HEK293 (cell line): ENCODE measurements at regions not wholly inside any gene's neighbourhood (a gene's known extent, or its start where the extent isn't known, plus 50 kb on each side); places are given as distances from the start of the nearest gene placed in this dataset.

Experiments
- ATF2 ChIP-seq: fragments of 450-650 bp; formaldehyde crosslinking; IDR thresholded peaks from 2 replicates; pipeline ENCODE4 v1.5.1; 2016; ENCODE audit warnings: missing biosample characterization, missing genetic modification characterization, low read depth
- BCL11B ChIP-seq: fragments of 450-650 bp; formaldehyde crosslinking; IDR thresholded peaks from 2 replicates; pipeline ENCODE4 v1.5.1; 2016; ENCODE audit warnings: low read depth, missing biosample characterization, missing genetic modification characterization
- REST ChIP-seq: fragments of 450-650 bp; formaldehyde crosslinking; IDR thresholded peaks from 2 replicates; pipeline ENCODE4 v1.5.1; 2016; ENCODE audit warnings: missing biosample characterization, missing genetic modification characterization
- SP2 ChIP-seq: fragments of 450-650 bp; formaldehyde crosslinking; IDR thresholded peaks from 2 replicates; pipeline ENCODE4 v1.5.1; 2016; ENCODE audit warnings: missing biosample characterization, missing genetic modification characterization
- WT1 ChIP-seq: fragments of 450-650 bp; formaldehyde crosslinking; IDR thresholded peaks from 2 replicates; pipeline ENCODE4 v1.5.1; 2016; ENCODE audit warnings: missing biosample characterization, missing genetic modification characterization
- YY1 ChIP-seq: fragments of 450-650 bp; formaldehyde crosslinking; IDR thresholded peaks from 2 replicates; pipeline ENCODE4 v1.5.1; 2018; ENCODE audit warnings: missing biosample characterization, missing genetic modification characterization
- ZNF274 ChIP-seq, 2 experiments: fragments of 200-500 bp in 1 of 2; fragments of 450-650 bp in 1 of 2; sonication (Bioruptor generic) in 1 of 2; formaldehyde crosslinking in 1 of 2; IDR thresholded peaks; 2 replicates each; pipeline versions ENCODE4 v1.5.1 to v1.6.1; 2014 to 2016; ENCODE audit warnings: borderline replicate concordance in 1 of 2, inconsistent platforms in 1 of 2, low read length in 1 of 2, missing biosample characterization in 1 of 2, missing genetic modification characterization in 1 of 2
- ZNF354C ChIP-seq: fragments of 450-650 bp; formaldehyde crosslinking; IDR thresholded peaks from 2 replicates; pipeline ENCODE4 v1.5.1; 2016; ENCODE audit warnings: missing biosample characterization, missing genetic modification characterization, low read depth, borderline replicate concordance
- ZNF629 ChIP-seq: fragments of 450-650 bp; formaldehyde crosslinking; IDR thresholded peaks from 2 replicates; pipeline ENCODE4 v1.5.1; 2017; ENCODE audit warnings: missing biosample characterization, missing genetic modification characterization
- ZNF843 ChIP-seq: fragments of 450-650 bp; formaldehyde crosslinking; IDR thresholded peaks from 2 replicates; pipeline ENCODE4 v1.5.1; 2016; ENCODE audit warnings: missing biosample characterization, missing genetic modification characterization
- TF ChIP-seq, protein P1 (sequence below): fragments of 450-650 bp; formaldehyde crosslinking; IDR thresholded peaks from 2 replicates; pipeline ENCODE4 v1.5.1; 2016; ENCODE audit warnings: missing biosample characterization, missing genetic modification characterization
- TF ChIP-seq, protein P2 (sequence below): sonication (generic); formaldehyde crosslinking; IDR thresholded peaks from 2 replicates; pipeline ENCODE4 v1.8.1; 2022; ENCODE audit warnings: mild to moderate bottlenecking, moderate library complexity, missing genetic modification reagents

GRCh38 chr16:85449191-85449884, 163.8 kb upstream of the GSE1 start:
- TF ChIP-seq, protein P1, sequence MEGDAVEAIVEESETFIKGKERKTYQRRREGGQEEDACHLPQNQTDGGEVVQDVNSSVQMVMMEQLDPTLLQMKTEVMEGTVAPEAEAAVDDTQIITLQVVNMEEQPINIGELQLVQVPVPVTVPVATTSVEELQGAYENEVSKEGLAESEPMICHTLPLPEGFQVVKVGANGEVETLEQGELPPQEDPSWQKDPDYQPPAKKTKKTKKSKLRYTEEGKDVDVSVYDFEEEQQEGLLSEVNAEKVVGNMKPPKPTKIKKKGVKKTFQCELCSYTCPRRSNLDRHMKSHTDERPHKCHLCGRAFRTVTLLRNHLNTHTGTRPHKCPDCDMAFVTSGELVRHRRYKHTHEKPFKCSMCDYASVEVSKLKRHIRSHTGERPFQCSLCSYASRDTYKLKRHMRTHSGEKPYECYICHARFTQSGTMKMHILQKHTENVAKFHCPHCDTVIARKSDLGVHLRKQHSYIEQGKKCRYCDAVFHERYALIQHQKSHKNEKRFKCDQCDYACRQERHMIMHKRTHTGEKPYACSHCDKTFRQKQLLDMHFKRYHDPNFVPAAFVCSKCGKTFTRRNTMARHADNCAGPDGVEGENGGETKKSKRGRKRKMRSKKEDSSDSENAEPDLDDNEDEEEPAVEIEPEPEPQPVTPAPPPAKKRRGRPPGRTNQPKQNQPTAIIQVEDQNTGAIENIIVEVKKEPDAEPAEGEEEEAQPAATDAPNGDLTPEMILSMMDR: no peak
- TF ChIP-seq ZNF843 (tag by site-specific recombination) (no peak), REST (tag by site-specific recombination) (no peak), ZNF629 (tag by site-specific recombination) (no peak), SP2 (tag by site-specific recombination) (no peak), BCL11B (no peak), ZNF274 (IDR thresholded peaks at IDR 0.05; ENCODE audit: low read length) (no peak), ZNF274 (tag by site-specific recombination; IDR thresholded peaks at IDR 0.05; ENCODE audit: borderline replicate concordance) (no peak), YY1 (tag by site-specific recombination) (no peak), ZNF354C (no peak), WT1 (no peak), ATF2 (tag by site-specific recombination) (no peak)
- TF ChIP-seq, protein P2, sequence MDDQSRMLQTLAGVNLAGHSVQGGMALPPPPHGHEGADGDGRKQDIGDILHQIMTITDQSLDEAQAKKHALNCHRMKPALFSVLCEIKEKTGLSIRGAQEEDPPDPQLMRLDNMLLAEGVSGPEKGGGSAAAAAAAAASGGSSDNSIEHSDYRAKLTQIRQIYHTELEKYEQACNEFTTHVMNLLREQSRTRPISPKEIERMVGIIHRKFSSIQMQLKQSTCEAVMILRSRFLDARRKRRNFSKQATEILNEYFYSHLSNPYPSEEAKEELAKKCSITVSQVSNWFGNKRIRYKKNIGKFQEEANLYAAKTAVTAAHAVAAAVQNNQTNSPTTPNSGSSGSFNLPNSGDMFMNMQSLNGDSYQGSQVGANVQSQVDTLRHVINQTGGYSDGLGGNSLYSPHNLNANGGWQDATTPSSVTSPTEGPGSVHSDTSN (CRISPR knock-in tag): no peak
